ENCODE measurements at regions not wholly inside any gene's neighbourhood (a gene's known extent, or its start where the extent isn't known, plus 50 kb on each side); places are given as distances from the start of the nearest gene placed in this dataset.

GRCh38 chr12:24153079-24153478 lies 203.6 kb upstream of the SOX5 start:
- Histone ChIP-seq H4K20me1 (ENCODE audit: low read depth, low read length) (no peaks in the 10 kb centered on the region), H3K79me2 (ENCODE audit: insufficient read depth, low read length) (no peaks in the 10 kb centered on the region), H3K27me3 (ENCODE audit: low read length) (no peaks in the 10 kb centered on the region), H3K36me3 (ENCODE audit: low read length) (no peaks in the 10 kb centered on the region), H3K4me2 (ENCODE audit: low read depth, low read length, poor library complexity, severe bottlenecking) (no peak overlapping the region), H2AFZ (ENCODE audit: low read depth, low read length, severe bottlenecking) (no peak overlapping the region), H3F3A (ENCODE audit: insufficient read depth) (no peaks in the 10 kb centered on the region), H3K9ac (ENCODE audit: low read length) (no peak overlapping the region), H3K9me2 (replicated peaks; ENCODE audit: insufficient read depth, low read length) (no peaks in the 10 kb centered on the region), H3K27ac (ENCODE audit: low read depth, low read length) (no peak overlapping the region), H3K9me3 (ENCODE audit: insufficient read depth, low read length) (no peaks in the 10 kb centered on the region), H3K4me3 (ENCODE audit: insufficient read depth, low read length, poor library complexity, severe bottlenecking) (no peak overlapping the region)
- TF ChIP-seq CTCF (IDR thresholded peaks at IDR 0.05; ENCODE audit: insufficient read depth, low read length, poor library complexity, severe bottlenecking) (no peak), EZH2phosphoT487 (conservative IDR thresholded peaks at IDR 0.05; ENCODE audit: low read length) (no peak)

- no peak overlapping the region for H2AFZ ChIP-seq (ENCODE audit: low read depth, low read length, severe bottlenecking)
- no peak for TF ChIP-seq CTCF (IDR thresholded peaks at IDR 0.05; ENCODE audit: insufficient read depth, low read length, poor library complexity, severe bottlenecking)
- no peak for TF ChIP-seq EZH2phosphoT487 (conservative IDR thresholded peaks at IDR 0.05; ENCODE audit: low read length)
- H3K4me3 ChIP-seq (ENCODE audit: insufficient read depth, low read length, poor library complexity, severe bottlenecking) = no peak overlapping the region
- no peak overlapping the region for H3K4me2 ChIP-seq (ENCODE audit: low read depth, low read length, poor library complexity, severe bottlenecking)
- no peaks in the 10 kb centered on the region for H3K27me3 ChIP-seq (ENCODE audit: low read length)
- no peaks in the 10 kb centered on the region for H3K79me2 ChIP-seq (ENCODE audit: insufficient read depth, low read length)
- H3F3A ChIP-seq (ENCODE audit: insufficient read depth) = no peaks in the 10 kb centered on the region
- H3K9me3 ChIP-seq (ENCODE audit: insufficient read depth, low read length) = no peaks in the 10 kb centered on the region
- no peak overlapping the region for H3K27ac ChIP-seq (ENCODE audit: low read depth, low read length)
- H3K36me3 ChIP-seq (ENCODE audit: low read length) = no peaks in the 10 kb centered on the region
- no peak overlapping the region for H3K9ac ChIP-seq (ENCODE audit: low read length)
- no peaks in the 10 kb centered on the region for H4K20me1 ChIP-seq (ENCODE audit: low read depth, low read length)
- no peaks in the 10 kb centered on the region for H3K9me2 ChIP-seq (replicated peaks; ENCODE audit: insufficient read depth, low read length)
Observed at GRCh38 chr12:24152270-24152669, 202.8 kb upstream of the SOX5 start.

- no peak overlapping the region for H2AFZ ChIP-seq (ENCODE audit: low read depth, low read length, severe bottlenecking)
- no peak for TF ChIP-seq EZH2phosphoT487 (conservative IDR thresholded peaks at IDR 0.05; ENCODE audit: low read length)
- TF ChIP-seq CTCF (IDR thresholded peaks at IDR 0.05; ENCODE audit: insufficient read depth, low read length, poor library complexity, severe bottlenecking) = no peak
- no peaks in the 10 kb centered on the region for H3K27me3 ChIP-seq (ENCODE audit: low read length)
- no peak overlapping the region for H3K4me3 ChIP-seq (ENCODE audit: insufficient read depth, low read length, poor library complexity, severe bottlenecking)
- no peak overlapping the region for H3K4me2 ChIP-seq (ENCODE audit: low read depth, low read length, poor library complexity, severe bottlenecking)
- H3K9me2 ChIP-seq (replicated peaks; ENCODE audit: insufficient read depth, low read length) = no peaks in the 10 kb centered on the region
- H3K79me2 ChIP-seq (ENCODE audit: insufficient read depth, low read length) = no peaks in the 10 kb centered on the region
- H4K20me1 ChIP-seq (ENCODE audit: low read depth, low read length) = no peaks in the 10 kb centered on the region
- H3K9me3 ChIP-seq (ENCODE audit: insufficient read depth, low read length) = no peaks in the 10 kb centered on the region
- H3K36me3 ChIP-seq (ENCODE audit: low read length) = no peaks in the 10 kb centered on the region
- no peaks in the 10 kb centered on the region for H3F3A ChIP-seq (ENCODE audit: insufficient read depth)
- no peak overlapping the region for H3K27ac ChIP-seq (ENCODE audit: low read depth, low read length)
- H3K9ac ChIP-seq (ENCODE audit: low read length) = no peak overlapping the region
Observed at GRCh38 chr12:24143928-24144327, 194.5 kb upstream of the SOX5 start.

GRCh38 chr12:24139035-24139434 lies 189.6 kb upstream of the SOX5 start:
- Histone ChIP-seq H3K27me3 (ENCODE audit: low read length) (no peaks in the 10 kb centered on the region), H3K79me2 (ENCODE audit: insufficient read depth, low read length) (no peaks in the 10 kb centered on the region), H2AFZ (ENCODE audit: low read depth, low read length, severe bottlenecking) (no peak overlapping the region), H3K4me3 (ENCODE audit: insufficient read depth, low read length, poor library complexity, severe bottlenecking) (no peak overlapping the region), H3K36me3 (ENCODE audit: low read length) (no peaks in the 10 kb centered on the region), H3K27ac (ENCODE audit: low read depth, low read length) (no peak overlapping the region), H4K20me1 (ENCODE audit: low read depth, low read length) (no peaks in the 10 kb centered on the region), H3F3A (ENCODE audit: insufficient read depth) (no peaks in the 10 kb centered on the region), H3K9me3 (ENCODE audit: insufficient read depth, low read length) (no peaks in the 10 kb centered on the region), H3K9me2 (replicated peaks; ENCODE audit: insufficient read depth, low read length) (no peaks in the 10 kb centered on the region), H3K4me2 (ENCODE audit: low read depth, low read length, poor library complexity, severe bottlenecking) (no peak overlapping the region), H3K9ac (ENCODE audit: low read length) (no peak overlapping the region)
- no peak for TF ChIP-seq EZH2phosphoT487 (conservative IDR thresholded peaks at IDR 0.05; ENCODE audit: low read length)
- no peak for TF ChIP-seq CTCF (IDR thresholded peaks at IDR 0.05; ENCODE audit: insufficient read depth, low read length, poor library complexity, severe bottlenecking)
